ENCODE measurements at regions not wholly inside any gene's neighbourhood (a gene's known extent, or its start where the extent isn't known, plus 50 kb on each side); places are given as distances from the start of the nearest gene placed in this dataset.
A peak's percentile ranks its signal among the peaks of the same experiment; 100 is the strongest.

GRCh38 chr17:36761203-36761950, 160.0 kb downstream of the MRM1 start:
- no peak for DNase-seq

- DNase-seq: no peak
These were observed 164.2 kb downstream of the MRM1 start for GRCh38 chr17:36765436-36766043.

GRCh38 chr17:36768394-36768793, 167.0 kb downstream of the MRM1 start:
- DNase-seq: no peak

GRCh38 chr17:36773039-36773438, 164.2 kb upstream of the LHX1 start:
- DNase-seq: no peak

- no peak for DNase-seq
These were observed 160.2 kb upstream of the LHX1 start for GRCh38 chr17:36777118-36777517.

- no peak for DNase-seq
These were observed 158.8 kb upstream of the LHX1 start for GRCh38 chr17:36778448-36778847.

GRCh38 chr17:36779550-36779949, 157.7 kb upstream of the LHX1 start:
- no peak for DNase-seq

GRCh38 chr17:36784633-36785032, 152.6 kb upstream of the LHX1 start:
- DNase-seq: no peak

- no peak for DNase-seq
These were observed 150.4 kb upstream of the LHX1 start for GRCh38 chr17:36786867-36787266.

GRCh38 chr17:36791150-36791941, 145.9 kb upstream of the LHX1 start:
- no peak for DNase-seq

GRCh38 chr17:36791942-36792475, 145.3 kb upstream of the LHX1 start:
- DNase-seq: no peak

- no peak for DNase-seq
These were observed 144.4 kb upstream of the LHX1 start for GRCh38 chr17:36792849-36793248.

- no peak for DNase-seq
These were observed 143.3 kb upstream of the LHX1 start for GRCh38 chr17:36793976-36794375.

GRCh38 chr17:36807496-36808179, 129.6 kb upstream of the LHX1 start:
- no peak for DNase-seq

GRCh38 chr17:36808180-36808661, 129.1 kb upstream of the LHX1 start:
- DNase-seq: no peak

GRCh38 chr17:36812762-36813161, 124.5 kb upstream of the LHX1 start:
- DNase-seq: no peak

- no peak for DNase-seq
These were observed 123.9 kb upstream of the LHX1 start for GRCh38 chr17:36813357-36813756.

- no peak for DNase-seq
These were observed 123.2 kb upstream of the LHX1 start for GRCh38 chr17:36813957-36814563.

- DNase-seq: no peak
These were observed 122.3 kb upstream of the LHX1 start for GRCh38 chr17:36814958-36815357.

GRCh38 chr17:36816214-36816906, 120.9 kb upstream of the LHX1 start:
- peak; percentile 7 for DNase-seq

- DNase-seq: no peak
These were observed 120.4 kb upstream of the LHX1 start for GRCh38 chr17:36816907-36817288.
